Transverse colon (tissue), 4 donors: ENCODE measurements at regions not wholly inside any gene's neighbourhood (a gene's known extent, or its start where the extent isn't known, plus 50 kb on each side); places are given as distances from the start of the nearest gene placed in this dataset.

Experiments
- EP300 ChIP-seq: sonication (generic); formaldehyde crosslinking; IDR thresholded peaks from one replicate; pipeline ENCODE4 v1.6.1; 2017; ENCODE audit warnings: antibody characterized with exemption, low read depth
- POLR2A ChIP-seq: fragments of 450-650 bp; IDR thresholded peaks from one replicate; pipeline ENCODE4 v1.6.1; 2016; ENCODE audit warnings: antibody characterized with exemption, mild to moderate bottlenecking, moderate library complexity
- POLR2AphosphoS5 ChIP-seq, 3 donors: sonication (generic); formaldehyde crosslinking; IDR thresholded peaks; one replicate each; pipeline ENCODE4 v1.6.1; 2016; ENCODE audit warnings: antibody characterized with exemption in 3 of 3
- TF ChIP-seq, protein P1 (sequence below), 5 experiments: fragments of 200-600 bp in 3 of 5; fragments of 450-650 bp in 2 of 5; sonication (generic) in 3 of 5; IDR thresholded peaks; 1 replicate in 2 of 5; 2 replicates in 3 of 5; pipeline ENCODE4 v1.5.1; 2016 to 2017; ENCODE audit warnings: antibody characterized with exemption in 5 of 5, inconsistent platforms in 3 of 5, mild to moderate bottlenecking in 2 of 5, moderate library complexity in 1 of 5

- TF ChIP-seq POLR2A (no peak), EP300 (no peak), POLR2AphosphoS5 (IDR thresholded peaks at IDR 0.05) (no peak)
- TF ChIP-seq, protein P1, sequence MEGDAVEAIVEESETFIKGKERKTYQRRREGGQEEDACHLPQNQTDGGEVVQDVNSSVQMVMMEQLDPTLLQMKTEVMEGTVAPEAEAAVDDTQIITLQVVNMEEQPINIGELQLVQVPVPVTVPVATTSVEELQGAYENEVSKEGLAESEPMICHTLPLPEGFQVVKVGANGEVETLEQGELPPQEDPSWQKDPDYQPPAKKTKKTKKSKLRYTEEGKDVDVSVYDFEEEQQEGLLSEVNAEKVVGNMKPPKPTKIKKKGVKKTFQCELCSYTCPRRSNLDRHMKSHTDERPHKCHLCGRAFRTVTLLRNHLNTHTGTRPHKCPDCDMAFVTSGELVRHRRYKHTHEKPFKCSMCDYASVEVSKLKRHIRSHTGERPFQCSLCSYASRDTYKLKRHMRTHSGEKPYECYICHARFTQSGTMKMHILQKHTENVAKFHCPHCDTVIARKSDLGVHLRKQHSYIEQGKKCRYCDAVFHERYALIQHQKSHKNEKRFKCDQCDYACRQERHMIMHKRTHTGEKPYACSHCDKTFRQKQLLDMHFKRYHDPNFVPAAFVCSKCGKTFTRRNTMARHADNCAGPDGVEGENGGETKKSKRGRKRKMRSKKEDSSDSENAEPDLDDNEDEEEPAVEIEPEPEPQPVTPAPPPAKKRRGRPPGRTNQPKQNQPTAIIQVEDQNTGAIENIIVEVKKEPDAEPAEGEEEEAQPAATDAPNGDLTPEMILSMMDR (IDR thresholded peaks at IDR 0.05): no peak
These were observed 124.6 kb downstream of the ATPSCKMT start for GRCh38 chr5:10125116-10125515.
